Fibroblast of mammary gland (primary cell): ENCODE measurements at regions not wholly inside any gene's neighbourhood (a gene's known extent, or its start where the extent isn't known, plus 50 kb on each side); places are given as distances from the start of the nearest gene placed in this dataset.

Experiments used
- DNase-seq: peaks from one replicate; pipeline ENCODE4 v3.0.0-alpha.2; 2010; ENCODE audit warnings: low read depth
- H3K4me3 ChIP-seq: 2 replicates; pipeline ENCODE4 v1.5.1; 2011; ENCODE audit warnings: low read depth, mild to moderate bottlenecking, low read length, moderate library complexity; ENCODE audit not compliant: control insufficient read depth
- CTCF ChIP-seq: conservative IDR thresholded peaks from 2 replicates; pipeline ENCODE4 v1.5.1; 2011; ENCODE audit warnings: low read depth, low read length, inconsistent platforms; ENCODE audit not compliant: control insufficient read depth, insufficient read depth

DNA sequence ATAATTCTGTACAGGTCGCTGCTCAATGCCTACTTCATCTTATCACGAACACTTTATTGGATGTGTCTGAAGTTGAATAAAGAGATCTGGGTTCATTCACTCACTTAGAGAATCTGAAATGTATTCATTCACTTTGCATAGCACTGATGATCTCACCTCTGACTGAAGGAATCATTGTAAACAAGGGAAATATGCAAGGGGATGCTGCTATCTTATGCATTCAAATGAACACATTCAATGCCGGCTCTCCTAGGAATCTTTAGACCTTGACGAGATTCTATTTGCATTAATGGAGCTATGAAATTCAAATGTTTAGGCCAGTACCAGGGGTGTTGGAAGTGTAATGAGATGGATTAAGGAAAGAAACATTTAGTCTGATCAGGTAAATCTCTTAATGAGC, 200.6 kb upstream of the COBL start:
- DNase-seq, result no peak
- no peak for TF ChIP-seq CTCF
- H3K4me3 ChIP-seq, result no peak overlapping the region

DNA sequence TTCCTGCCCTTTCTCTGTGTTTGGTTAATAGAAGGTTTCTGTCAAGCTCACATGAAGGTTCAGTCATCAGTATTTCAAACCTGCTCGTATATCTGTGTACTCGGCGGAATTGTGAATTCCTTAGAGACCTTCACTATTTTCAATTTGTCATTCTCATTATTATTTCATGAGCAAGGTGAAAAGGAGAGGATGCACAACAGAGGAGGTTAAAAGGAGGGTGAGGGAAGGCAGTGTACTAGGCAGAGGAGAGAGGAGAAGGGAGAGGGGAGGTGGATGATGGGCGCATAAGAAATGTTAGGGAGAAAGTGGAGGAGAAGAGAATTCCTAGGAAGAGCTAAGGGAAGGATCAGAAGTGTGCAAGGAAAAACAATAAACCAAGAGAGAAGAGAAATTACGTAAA, 185.0 kb upstream of the COBL start:
- DNase-seq, result no peak
- TF ChIP-seq CTCF, result no peak
- no peak overlapping the region for H3K4me3 ChIP-seq

GRCh38 chr7:51482976-51483375, 166.4 kb upstream of the COBL start:
- H3K4me3 ChIP-seq, result no peak overlapping the region
- no peak for DNase-seq
- TF ChIP-seq CTCF, result no peak

- DNase-seq, result no peak
- no peak for TF ChIP-seq CTCF
Observed at GRCh38 chr7:51481421-51481820, 164.8 kb upstream of the COBL start.

DNA sequence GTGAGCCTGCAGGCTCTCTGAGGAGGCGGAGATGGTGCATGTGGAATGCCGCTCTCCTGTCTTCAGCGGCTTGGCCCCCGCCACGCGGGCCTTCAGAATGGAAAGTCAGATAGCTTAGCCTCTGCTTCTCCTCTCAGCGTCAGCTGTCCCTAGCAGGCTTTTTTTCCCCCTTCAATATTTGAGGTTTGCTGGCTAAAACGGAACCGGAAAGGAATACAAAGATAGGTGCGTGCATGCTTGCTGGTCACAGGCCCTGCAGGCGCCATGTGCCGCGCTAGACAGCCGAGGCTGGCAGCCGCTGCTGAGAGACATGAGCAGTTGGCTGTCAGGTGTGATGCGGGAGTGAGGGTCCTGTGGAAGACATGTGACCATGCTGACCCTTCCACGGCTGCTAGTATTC, 161.2 kb upstream of the COBL start:
- TF ChIP-seq CTCF, result no peak
- no peak for DNase-seq
- H3K4me3 ChIP-seq, result no peak overlapping the region

More at GRCh38 chr7:51481421-51481820, 164.8 kb upstream of the COBL start:
- no peak overlapping the region for H3K4me3 ChIP-seq

DNA sequence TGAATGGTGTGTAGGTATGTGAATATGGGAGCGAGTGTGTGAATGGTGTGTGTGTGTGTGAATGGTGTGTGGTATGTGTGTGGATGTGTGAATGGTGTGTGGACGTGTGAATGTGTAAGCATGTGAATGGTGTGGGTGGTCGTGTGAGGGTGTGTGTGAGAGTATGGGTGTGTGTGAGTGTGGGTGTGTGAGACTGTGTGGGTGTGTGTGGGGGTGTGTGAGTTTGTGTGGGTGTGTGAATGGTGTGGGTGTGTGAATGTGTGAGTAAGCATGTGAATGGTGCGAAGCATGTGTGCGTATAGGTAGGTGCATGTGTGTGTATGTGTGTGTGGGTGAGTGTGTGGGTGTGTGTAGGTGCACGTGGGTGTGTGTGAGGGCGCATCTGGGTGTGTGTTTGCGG, 160.7 kb upstream of the COBL start:
- TF ChIP-seq CTCF, result no peak
- no peak overlapping the region for H3K4me3 ChIP-seq
- DNase-seq, result no peak

- no peak overlapping the region for H3K4me3 ChIP-seq
- TF ChIP-seq CTCF, result no peak
- DNase-seq, result no peak
Observed at GRCh38 chr7:51476026-51476425, 159.4 kb upstream of the COBL start.
